Astrocyte (in vitro differentiated cells and primary cell): ENCODE measurements at regions not wholly inside any gene's neighbourhood (a gene's known extent, or its start where the extent isn't known, plus 50 kb on each side); places are given as distances from the start of the nearest gene placed in this dataset.

Experiments used
- CTCF ChIP-seq: IDR thresholded peaks from 2 replicates; pipeline ENCODE4 v1.5.1; 2011; ENCODE audit warnings: low read depth, mild to moderate bottlenecking, inconsistent platforms, low read length, moderate library complexity; ENCODE audit not compliant: insufficient read depth
- EZH2 ChIP-seq: IDR thresholded peaks from 2 replicates; pipeline ENCODE4 v1.6.1; 2012; ENCODE audit warnings: mild to moderate bottlenecking, low read length, inconsistent platforms; ENCODE audit not compliant: insufficient read depth

GRCh38 chr12:39048395-39048794 lies 143.0 kb upstream of the CPNE8 start:
- TF ChIP-seq CTCF = no peak
- TF ChIP-seq EZH2 = no peak
